ENCODE measurements at regions not wholly inside any gene's neighbourhood (a gene's known extent, or its start where the extent isn't known, plus 50 kb on each side); places are given as distances from the start of the nearest gene placed in this dataset.

DNA sequence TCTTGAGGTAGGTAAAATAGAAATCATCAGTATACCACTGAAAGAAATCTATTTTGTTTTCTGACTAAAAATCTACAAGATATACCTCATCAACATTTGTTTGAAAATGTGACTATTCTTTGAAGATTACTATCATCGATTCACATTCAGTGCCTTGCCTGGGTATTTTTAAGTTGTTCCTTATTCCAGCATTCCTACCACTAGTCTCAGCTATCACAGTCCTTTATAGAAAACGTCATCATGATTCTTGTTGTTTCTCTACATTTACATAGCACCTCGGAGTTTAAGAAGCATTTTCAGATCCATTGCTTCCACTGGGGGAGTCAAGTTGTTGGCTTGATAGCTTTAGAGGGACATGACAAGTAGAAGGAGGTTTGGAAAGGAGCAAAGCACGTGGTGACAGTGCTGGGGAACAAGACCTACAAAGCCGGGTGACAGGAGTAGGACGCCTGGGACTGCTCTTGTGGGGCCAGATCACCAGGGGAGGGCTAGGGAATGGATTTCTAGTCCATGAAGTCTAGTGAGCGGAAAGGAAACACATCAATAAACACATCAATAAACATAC, 61.5 kb downstream of the HES1 start:
- TF ChIP-seq POLR2A (IDR thresholded peaks at IDR 0.05) (no peak), POLR2AphosphoS5 (IDR thresholded peaks at IDR 0.05) (no peak)
- TF ChIP-seq, protein P1, sequence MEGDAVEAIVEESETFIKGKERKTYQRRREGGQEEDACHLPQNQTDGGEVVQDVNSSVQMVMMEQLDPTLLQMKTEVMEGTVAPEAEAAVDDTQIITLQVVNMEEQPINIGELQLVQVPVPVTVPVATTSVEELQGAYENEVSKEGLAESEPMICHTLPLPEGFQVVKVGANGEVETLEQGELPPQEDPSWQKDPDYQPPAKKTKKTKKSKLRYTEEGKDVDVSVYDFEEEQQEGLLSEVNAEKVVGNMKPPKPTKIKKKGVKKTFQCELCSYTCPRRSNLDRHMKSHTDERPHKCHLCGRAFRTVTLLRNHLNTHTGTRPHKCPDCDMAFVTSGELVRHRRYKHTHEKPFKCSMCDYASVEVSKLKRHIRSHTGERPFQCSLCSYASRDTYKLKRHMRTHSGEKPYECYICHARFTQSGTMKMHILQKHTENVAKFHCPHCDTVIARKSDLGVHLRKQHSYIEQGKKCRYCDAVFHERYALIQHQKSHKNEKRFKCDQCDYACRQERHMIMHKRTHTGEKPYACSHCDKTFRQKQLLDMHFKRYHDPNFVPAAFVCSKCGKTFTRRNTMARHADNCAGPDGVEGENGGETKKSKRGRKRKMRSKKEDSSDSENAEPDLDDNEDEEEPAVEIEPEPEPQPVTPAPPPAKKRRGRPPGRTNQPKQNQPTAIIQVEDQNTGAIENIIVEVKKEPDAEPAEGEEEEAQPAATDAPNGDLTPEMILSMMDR (IDR thresholded peaks at IDR 0.05): no peak
- intact Hi-C loops (cut with DNase I; ENCODE audit: low total_unique reads): loop anchor here (5.0 kb wide), 1 partner anchor 1355 kb away; no protein-coding TSS in a partner anchor
- H3K27ac ChIP-seq: no peak overlapping the region
- no peak overlapping the region for H3K4me3 ChIP-seq
- no peaks in the 10 kb centered on the region for H3K4me1 ChIP-seq
- no peaks in the 10 kb centered on the region for H3K27me3 ChIP-seq
- DNase-seq (ENCODE audit: low spot score in 2 of 2): no peak
- no peaks in the 10 kb centered on the region for H3K36me3 ChIP-seq
- H3K9me3 ChIP-seq: no peaks in the 10 kb centered on the region

- H3K4me1 ChIP-seq: no peaks in the 10 kb centered on the region
- no peaks in the 10 kb centered on the region for H3K36me3 ChIP-seq
- intact Hi-C loops (cut with DNase I; ENCODE audit: low total_unique reads): loop anchor here (5.0 kb wide), 1 partner anchor 1356 kb away; no protein-coding TSS in a partner anchor
- H3K4me3 ChIP-seq: no peak overlapping the region
- H3K9me3 ChIP-seq: no peaks in the 10 kb centered on the region
- TF ChIP-seq, protein P1 (IDR thresholded peaks at IDR 0.05): no peak
- TF ChIP-seq POLR2A (IDR thresholded peaks at IDR 0.05): no peak
- TF ChIP-seq POLR2AphosphoS5 (IDR thresholded peaks at IDR 0.05): no peak
- no peaks in the 10 kb centered on the region for H3K27me3 ChIP-seq
- no peak overlapping the region for H3K27ac ChIP-seq
- DNase-seq (ENCODE audit: low spot score in 2 of 2): no peak
Measured at GRCh38 chr3:194197981-194198695, 62.2 kb downstream of the HES1 start.

DNA sequence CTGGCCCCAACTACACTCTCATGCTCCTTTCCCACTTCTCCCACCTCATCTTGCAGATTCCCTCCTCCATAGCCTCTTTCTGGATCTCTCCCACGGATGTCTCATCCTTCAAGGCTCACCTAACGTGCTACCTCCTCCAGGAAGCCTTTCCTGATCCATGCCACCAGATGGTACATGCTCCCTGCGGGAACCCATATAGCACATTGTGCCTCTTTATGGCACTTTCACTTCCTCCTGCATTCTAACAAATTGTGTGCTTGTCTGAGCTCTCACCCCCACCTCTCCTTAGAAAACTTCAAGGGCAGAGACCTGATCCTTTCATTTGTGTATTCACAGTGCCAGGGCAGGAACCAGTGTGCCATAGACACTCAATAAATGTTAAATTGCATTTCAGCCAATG, 63.0 kb downstream of the HES1 start:
- H3K9me3 ChIP-seq: no peaks in the 10 kb centered on the region
- intact Hi-C loops (cut with DNase I; ENCODE audit: low total_unique reads): loop anchor here (5.0 kb wide), 1 partner anchor 1357 kb away; no protein-coding TSS in a partner anchor
- H3K4me1 ChIP-seq: no peaks in the 10 kb centered on the region
- H3K27me3 ChIP-seq: no peaks in the 10 kb centered on the region
- H3K36me3 ChIP-seq: no peaks in the 10 kb centered on the region
- no peak overlapping the region for H3K4me3 ChIP-seq
- H3K27ac ChIP-seq: no peak overlapping the region
- DNase-seq (ENCODE audit: low spot score in 2 of 2): no peak
- TF ChIP-seq POLR2A (IDR thresholded peaks at IDR 0.05): no peak

GRCh38 chr3:194200422-194201081, 64.6 kb downstream of the HES1 start:
- H3K27ac ChIP-seq: no peak overlapping the region
- intact Hi-C loops (cut with DNase I; ENCODE audit: low total_unique reads): no loop called here
- TF ChIP-seq POLR2A (IDR thresholded peaks at IDR 0.05) (no peak), POLR2AphosphoS5 (IDR thresholded peaks at IDR 0.05) (no peak)
- TF ChIP-seq, protein P1 (IDR thresholded peaks at IDR 0.05): no peak
- no peaks in the 10 kb centered on the region for H3K4me1 ChIP-seq
- no peaks in the 10 kb centered on the region for H3K36me3 ChIP-seq
- no peak for DNase-seq (ENCODE audit: low spot score in 2 of 2)
- H3K9me3 ChIP-seq: no peaks in the 10 kb centered on the region
- H3K27me3 ChIP-seq: no peaks in the 10 kb centered on the region
- H3K4me3 ChIP-seq: no peak overlapping the region

- H3K36me3 ChIP-seq: no peaks in the 10 kb centered on the region
- no peaks in the 10 kb centered on the region for H3K9me3 ChIP-seq
- no peak overlapping the region for H3K4me3 ChIP-seq
- H3K27ac ChIP-seq: no peak overlapping the region
- DNase-seq (ENCODE audit: low spot score in 2 of 2): no peak
- H3K4me1 ChIP-seq: no peaks in the 10 kb centered on the region
- intact Hi-C loops (cut with DNase I; ENCODE audit: low total_unique reads): no loop called here
- no peaks in the 10 kb centered on the region for H3K27me3 ChIP-seq
- TF ChIP-seq POLR2AphosphoS5 (IDR thresholded peaks at IDR 0.05) (no peak), POLR2A (IDR thresholded peaks at IDR 0.05) (no peak)
- TF ChIP-seq, protein P1 (IDR thresholded peaks at IDR 0.05): no peak
Measured at GRCh38 chr3:194201953-194202666, 66.2 kb downstream of the HES1 start.

Data from breast epithelium (tissue), 4 donors.